Activated CD8-positive, alpha-beta T cell treated with anti-CD3 and anti-CD28 coated beads for 36 hours (primary cell): ENCODE measurements at regions not wholly inside any gene's neighbourhood (a gene's known extent, or its start where the extent isn't known, plus 50 kb on each side); places are given as distances from the start of the nearest gene placed in this dataset.

Experiments used
- ATAC-seq: fragments of 200-7000 bp; cut with Tn5 transposase; one replicate; pipeline ENCODE4 v1.10.0; 2021; ENCODE audit warnings: mild to moderate bottlenecking, moderate library complexity
- CTCF ChIA-PET: fragments of 350-600 bp; sonication (Branson Sonifier 250); formaldehyde crosslinking; loops from one replicate; lab custom pipeline; 2021; ENCODE audit warnings: antibody characterized with exemption; lab: Charles Lee
- POLR2A ChIA-PET: fragments of 350-600 bp; sonication (Branson Sonifier 250); formaldehyde crosslinking; loops from one replicate; lab custom pipeline; 2021; ENCODE audit warnings: antibody characterized with exemption; lab: Charles Lee
- DNase-seq: peaks from one replicate; pipeline ENCODE4 v3.0.0-alpha.2; 2020
- H3K27ac Mint-ChIP-seq: one replicate; pipeline ENCODE4 v1.8.0; 2021; ENCODE audit warnings: mild to moderate bottlenecking, mixed read lengths
- H3K27me3 Mint-ChIP-seq: one replicate; pipeline ENCODE4 v1.8.0; 2021; ENCODE audit warnings: mixed read lengths
- H3K36me3 Mint-ChIP-seq: one replicate; pipeline ENCODE4 v1.8.0; 2021; ENCODE audit warnings: low read depth, mixed read lengths
- H3K4me1 Mint-ChIP-seq: one replicate; pipeline ENCODE4 v1.8.0; 2021; ENCODE audit warnings: low read depth, mixed read lengths
- H3K4me3 Mint-ChIP-seq: one replicate; pipeline ENCODE4 v1.8.0; 2021; ENCODE audit warnings: mild to moderate bottlenecking, moderate library complexity, mixed read lengths
- H3K9me3 Mint-ChIP-seq: one replicate; pipeline ENCODE4 v1.8.0; 2021; ENCODE audit warnings: mixed read lengths
- CTCF ChIP-seq: fragments of 200-600 bp; IDR thresholded peaks from one replicate; pipeline ENCODE4 v1.8.0; 2022; ENCODE audit warnings: antibody characterized with exemption, mild to moderate bottlenecking
- intact Hi-C: fragments of 100-400 bp; cut with micrococcal nuclease; formaldehyde crosslinking; loops from one replicate; pipeline ENCODE4 v1.10.0; 2022

DNA sequence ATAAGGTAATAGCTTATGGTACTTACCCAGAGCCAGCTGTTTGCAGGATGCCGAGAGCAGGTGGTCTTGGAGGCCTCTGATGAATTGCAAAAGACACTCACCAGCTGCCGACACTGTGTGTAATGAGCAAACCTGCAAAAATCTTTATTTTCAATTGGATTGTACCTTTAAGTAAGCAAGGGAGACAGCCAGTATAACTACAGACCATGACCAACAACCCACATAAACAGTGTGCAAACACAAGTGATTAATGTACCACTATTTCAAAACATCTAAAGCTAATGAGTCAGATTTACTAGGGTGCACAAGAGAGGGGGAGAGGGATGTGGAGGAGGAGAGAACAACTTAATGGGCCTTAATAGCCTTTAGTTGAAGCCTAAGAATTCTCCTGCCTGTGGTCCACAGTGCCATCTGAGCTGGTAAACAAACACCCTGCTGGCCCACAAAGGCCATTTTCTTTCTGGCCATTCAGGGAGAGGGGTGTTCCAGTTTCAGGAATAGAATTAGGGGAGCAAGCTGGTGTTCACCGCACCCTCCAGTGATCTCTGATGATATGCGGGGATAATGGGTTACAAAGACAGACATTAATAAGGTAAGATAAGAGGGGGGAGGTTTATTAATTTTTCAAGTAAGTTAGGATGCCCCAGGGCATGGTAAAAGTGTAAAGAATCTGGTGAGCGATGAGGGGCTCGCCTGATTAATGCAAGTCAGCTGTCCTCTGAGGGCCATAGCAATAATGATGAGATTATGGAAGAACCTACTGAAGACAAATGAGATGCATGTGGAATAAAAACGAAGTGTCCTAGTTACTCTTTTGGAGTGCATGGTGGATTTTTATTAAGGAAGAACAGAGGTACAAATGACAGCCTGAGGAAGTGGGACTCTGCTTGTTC lies 196.4 kb downstream of the HRH4 start:
- ChIA-PET POLR2A (no interaction called here), CTCF (interaction anchor here (0.8 kb wide), 1 partner anchor 168 kb away, joined by 3 read pairs; no protein-coding TSS in a partner anchor)
- Mint-ChIP-seq H3K4me3 (no peak overlapping the region), H3K27ac (no peak overlapping the region), H3K9me3 (no peaks in the 10 kb centered on the region), H3K27me3 (no peaks in the 10 kb centered on the region), H3K36me3 (no peaks in the 10 kb centered on the region), H3K4me1 (peaks cover 15% of the 10 kb centered on the region)
- TF ChIP-seq CTCF, result no peak
- intact Hi-C loops, result no loop called here
- ATAC-seq (no peak), DNase-seq (no peak)

DNA sequence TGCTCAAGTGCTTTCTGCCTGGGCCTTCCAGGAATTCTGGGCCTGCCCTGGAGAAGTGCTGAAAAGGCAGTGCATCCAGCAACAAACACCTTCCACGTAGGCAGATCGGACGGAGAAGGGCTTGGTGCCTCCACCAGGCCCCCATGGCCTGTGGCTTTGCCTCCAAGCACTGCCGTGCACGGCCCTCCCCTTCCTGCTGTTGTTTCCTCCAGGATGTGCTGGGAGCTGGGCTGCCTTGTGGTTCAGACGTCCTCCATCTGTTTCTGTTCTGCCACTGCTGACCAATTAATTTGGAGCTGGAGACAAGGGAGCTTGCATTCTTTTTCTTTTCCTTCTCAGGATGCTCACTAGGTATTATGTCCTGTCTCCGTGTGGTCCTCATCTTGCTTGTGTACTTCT lies 197.0 kb downstream of the HRH4 start:
- ATAC-seq, result no peak
- CTCF ChIA-PET, result no interaction called here

DNA sequence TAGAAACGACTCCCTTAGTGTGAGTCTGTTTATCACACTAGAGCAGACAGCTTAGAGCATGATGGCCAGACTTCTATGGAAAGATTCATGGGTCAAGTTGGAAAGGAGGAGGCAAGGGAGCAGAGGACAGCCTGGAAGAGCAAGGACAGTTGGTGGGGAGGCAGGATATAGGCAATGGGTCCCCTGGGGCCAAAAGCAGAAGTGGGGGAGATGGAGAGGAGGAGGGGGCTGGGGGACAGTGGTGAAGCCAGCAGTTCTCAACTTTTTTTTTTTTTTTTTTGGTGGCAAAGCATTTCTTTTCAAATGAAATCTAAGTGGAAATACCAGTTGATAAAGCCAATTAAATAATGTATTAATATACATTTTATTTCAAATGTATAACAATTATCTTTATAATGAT lies 197.9 kb downstream of the HRH4 start:
- H3K27me3 Mint-ChIP-seq, result peaks cover 4% of the 10 kb centered on the region
- POLR2A ChIA-PET, result no interaction called here
- no peaks in the 10 kb centered on the region for H3K36me3 Mint-ChIP-seq
- TF ChIP-seq CTCF, result no peak
- peaks cover 15% of the 10 kb centered on the region for H3K4me1 Mint-ChIP-seq
- H3K9me3 Mint-ChIP-seq, result no peaks in the 10 kb centered on the region
- H3K27ac Mint-ChIP-seq, result no peak overlapping the region
- no peak overlapping the region for H3K4me3 Mint-ChIP-seq
- intact Hi-C loops, result no loop called here
- ATAC-seq (no peak), DNase-seq (no peak)
- CTCF ChIA-PET, result interaction anchor here (0.8 kb wide), 1 partner anchor 70 kb away, joined by 4 read pairs; no protein-coding TSS in a partner anchor

More for the DNA sequence above, 197.0 kb downstream of the HRH4 start:
- Mint-ChIP-seq H3K4me3 (no peak overlapping the region), H3K27me3 (peaks cover 1% of the 10 kb centered on the region), H3K27ac (no peak overlapping the region), H3K36me3 (no peaks in the 10 kb centered on the region), H3K9me3 (no peaks in the 10 kb centered on the region), H3K4me1 (peaks cover 15% of the 10 kb centered on the region)
- DNase-seq, result no peak
- intact Hi-C loops, result no loop called here
- TF ChIP-seq CTCF, result no peak
- POLR2A ChIA-PET, result no interaction called here

GRCh38 chr18:24659827-24660720 lies 199.6 kb downstream of the HRH4 start:
- no peak for TF ChIP-seq CTCF
- Mint-ChIP-seq H3K4me3 (peak overlapping the region; percentile 63), H3K27ac (peak overlapping the region; percentile 62), H3K27me3 (peaks cover 4% of the 10 kb centered on the region), H3K4me1 (peaks cover 15% of the 10 kb centered on the region), H3K36me3 (no peaks in the 10 kb centered on the region), H3K9me3 (no peaks in the 10 kb centered on the region)
- intact Hi-C loops, result no loop called here
- DNase-seq (peak; percentile 59), ATAC-seq (peak; percentile 91)
- POLR2A ChIA-PET, result no interaction called here
- CTCF ChIA-PET, result interaction anchor here (0.6 to 1.1 kb wide), 2 partner anchors 66 to 464 kb away, joined by 3 to 4 read pairs; no protein-coding TSS in a partner anchor
